Left lobe of liver (tissue), 2 donors: ENCODE measurements at regions not wholly inside any gene's neighbourhood (a gene's known extent, or its start where the extent isn't known, plus 50 kb on each side); places are given as distances from the start of the nearest gene placed in this dataset.
"Not testable (repeated sequence)": the region's sequence is repeated elsewhere in the genome, so short reads cannot be mapped to it uniquely, and the experiment has no call there.

Experiments
- ATAC-seq: fragments of 200-7000 bp; cut with Tn5 transposase; one replicate; pipeline ENCODE4 v1.9.1; 2020; ENCODE audit warnings: mild to moderate bottlenecking, moderate library complexity
- DNase-seq: peaks from one replicate; pipeline ENCODE4 v3.0.0-alpha.2; 2020; ENCODE audit warnings: low spot score
- donor health status: DM: no; HTN: no; CAD: no; lungs with moderate emphysema.
- donor health status: DM: no; HTN: yes; CAD: no.

GRCh38 chr5:36778336-36778735 is 98.2 kb upstream of the NIPBL start:
- no peak for ATAC-seq
- DNase-seq, result no peak

- not testable (repeated sequence) for ATAC-seq, DNase-seq
Observed at GRCh38 chr5:36782612-36783011, 94.0 kb upstream of the NIPBL start.

- DNase-seq, result no peak
- ATAC-seq, result no peak
Observed at GRCh38 chr5:36786448-36787012, 90.0 kb upstream of the NIPBL start.

- peak; percentile 59 for ATAC-seq
Observed at GRCh38 chr5:36787365-36788093, 89.0 kb upstream of the NIPBL start.

GRCh38 chr5:36790847-36791246 is 85.7 kb upstream of the NIPBL start:
- ATAC-seq (no peak), DNase-seq (no peak)

More at GRCh38 chr5:36787365-36788093, 89.0 kb upstream of the NIPBL start:
- DNase-seq, result no peak

- DNase-seq (no peak), ATAC-seq (no peak)
Observed at GRCh38 chr5:36792560-36793180, 83.9 kb upstream of the NIPBL start.

GRCh38 chr5:36795366-36795765 is 81.2 kb upstream of the NIPBL start:
- ATAC-seq, result no peak
- no peak for DNase-seq

GRCh38 chr5:36796155-36796554 is 80.4 kb upstream of the NIPBL start:
- DNase-seq (no peak), ATAC-seq (no peak)

GRCh38 chr5:36801523-36801922 is 75.0 kb upstream of the NIPBL start:
- no peak for DNase-seq
- ATAC-seq, result no peak

- ATAC-seq, result no peak
- DNase-seq, result no peak
Observed at GRCh38 chr5:36802187-36802586, 74.4 kb upstream of the NIPBL start.

GRCh38 chr5:36813249-36813648 is 63.3 kb upstream of the NIPBL start:
- ATAC-seq, DNase-seq: not testable (repeated sequence)

- DNase-seq, result no peak
- no peak for ATAC-seq
Observed at GRCh38 chr5:36815871-36816270, 60.7 kb upstream of the NIPBL start.

- ATAC-seq (no peak), DNase-seq (no peak)
Observed at GRCh38 chr5:36820900-36821299, 55.7 kb upstream of the NIPBL start.

GRCh38 chr5:36826694-36827093 is 49.9 kb upstream of the NIPBL start:
- no peak for DNase-seq

More at GRCh38 chr5:36826694-36827093, 49.9 kb upstream of the NIPBL start:
- no peak for ATAC-seq
